B cell (primary cell): ENCODE measurements at regions not wholly inside any gene's neighbourhood (a gene's known extent, or its start where the extent isn't known, plus 50 kb on each side); places are given as distances from the start of the nearest gene placed in this dataset.

Experiments
- ATAC-seq: fragments of 200-7000 bp; cut with Tn5 transposase; one replicate; pipeline ENCODE4 v1.10.0; 2021; ENCODE audit warnings: low read depth, mild to moderate bottlenecking, moderate number of reproducible peaks, moderate library complexity
- CTCF ChIA-PET: fragments of 350-600 bp; sonication (Branson Sonifier 250); formaldehyde crosslinking; loops from one replicate; lab custom pipeline; 2021; ENCODE audit warnings: antibody characterized with exemption, inconsistent platforms; lab: Charles Lee
- POLR2A ChIA-PET: fragments of 350-600 bp; sonication (Branson Sonifier 250); formaldehyde crosslinking; loops from one replicate; lab custom pipeline; 2021; ENCODE audit warnings: antibody characterized with exemption; lab: Charles Lee
- DNase-seq: peaks from one replicate; pipeline ENCODE4 v3.0.0; 2013
- H2AFZ ChIP-seq: 2 replicates; pipeline ENCODE4 v1.6.1; 2012; ENCODE audit warnings: mild to moderate bottlenecking, low read depth, low read length; ENCODE audit not compliant: insufficient read depth, poor library complexity, severe bottlenecking
- H3K27ac ChIP-seq, 2 donors: 1 replicate in 1 of 2; 2 replicates in 1 of 2; pipeline ENCODE4 v1.5.1; 2012 to 2013; ENCODE audit warnings: low read length in 2 of 2, mild to moderate bottlenecking in 2 of 2, moderate library complexity in 1 of 2
- H3K27me3 ChIP-seq, 4 experiments: fragments of 200-600 bp in 1 of 4; sonication (generic) in 1 of 4; replicated peaks in 1 of 4; 1 replicate in 2 of 4; 2 replicates in 2 of 4; pipeline versions ENCODE4 v1.6.1 to v1.7.0; 2013 to 2016; ENCODE audit warnings: low read length in 3 of 4, mild to moderate bottlenecking in 2 of 4, mixed read lengths in 1 of 4, moderate library complexity in 1 of 4; ENCODE audit not compliant: insufficient read depth in 4 of 4, control insufficient read depth in 3 of 4; ENCODE audit errors: control extremely low read depth in 1 of 4
- H3K36me3 ChIP-seq, 2 experiments: replicated peaks in 1 of 2; 1 replicate in 1 of 2; 2 replicates in 1 of 2; pipeline versions ENCODE4 v1.6.1 to v1.7.1; 2013; ENCODE audit warnings: low read length in 1 of 2; ENCODE audit not compliant: insufficient read depth in 2 of 2, control insufficient read depth in 1 of 2; ENCODE audit errors: control extremely low read depth in 1 of 2, extremely low read depth in 1 of 2
- H3K4me1 ChIP-seq, 2 donors: fragments of 200-600 bp in 1 of 2; sonication (generic) in 1 of 2; 1 replicate in 1 of 2; 2 replicates in 1 of 2; pipeline versions ENCODE4 v1.5.1 to v1.6.1; 2013 to 2017; ENCODE audit warnings: low read length in 2 of 2; ENCODE audit not compliant: control insufficient read depth in 2 of 2, insufficient read depth in 2 of 2
- H3K4me2 ChIP-seq: replicated peaks from 2 replicates; pipeline ENCODE3; 2012; ENCODE audit warnings: mild to moderate bottlenecking, low read depth, low read length; ENCODE audit not compliant: poor library complexity, severe bottlenecking
- H3K4me3 ChIP-seq, 5 experiments: fragments of 200-600 bp in 1 of 5; sonication (generic) in 1 of 5; 1 replicate in 3 of 5; 2 replicates in 2 of 5; pipeline versions ENCODE4 v1.5.1 to v1.7.0; 2011 to 2016; ENCODE audit warnings: low read length in 4 of 5, mild to moderate bottlenecking in 4 of 5, low read depth in 2 of 5, control low read depth in 1 of 5, moderate library complexity in 1 of 5; ENCODE audit not compliant: insufficient read depth in 1 of 5; ENCODE audit errors: control extremely low read depth in 1 of 5, extremely low read depth in 1 of 5
- H3K79me2 ChIP-seq: fragments of 200-600 bp; sonication (generic); one replicate; pipeline ENCODE4 v1.6.0; 2016; ENCODE audit warnings: low read length; ENCODE audit not compliant: control insufficient read depth, insufficient read depth
- H3K9ac ChIP-seq: fragments of 200-600 bp; sonication (generic); 2 replicates; pipeline ENCODE4 v1.6.1; 2017; ENCODE audit warnings: mild to moderate bottlenecking, low read length, moderate library complexity
- H3K9me3 ChIP-seq, 3 donors: one replicate each; pipeline versions ENCODE4 v1.6.1 to v1.7.1; 2013; ENCODE audit warnings: low read length in 2 of 3; ENCODE audit not compliant: control insufficient read depth in 2 of 3, insufficient read depth in 1 of 3; ENCODE audit errors: control extremely low read depth in 1 of 3
- H4K20me1 ChIP-seq: 2 replicates; pipeline ENCODE4 v1.6.0; 2012; ENCODE audit warnings: mild to moderate bottlenecking, low read length; ENCODE audit not compliant: insufficient read depth, control insufficient read depth, poor library complexity, severe bottlenecking
- H3K27ac Mint-ChIP-seq: one replicate; pipeline ENCODE4 v1.8.0; 2021; ENCODE audit warnings: mixed read lengths
- H3K27me3 Mint-ChIP-seq: one replicate; pipeline ENCODE4 v1.8.0; 2021; ENCODE audit warnings: mixed read lengths
- H3K4me1 Mint-ChIP-seq: one replicate; pipeline ENCODE4 v1.8.0; 2021; ENCODE audit warnings: mixed read lengths
- H3K4me3 Mint-ChIP-seq: one replicate; pipeline ENCODE4 v1.8.0; 2021; ENCODE audit warnings: mixed read lengths
- H3K9me3 Mint-ChIP-seq: one replicate; pipeline ENCODE4 v1.8.0; 2022; ENCODE audit warnings: mixed read lengths; ENCODE audit not compliant: insufficient read depth
- CTCF ChIP-seq: fragments of 200-600 bp; IDR thresholded peaks from one replicate; pipeline ENCODE4 v1.8.0; 2022; ENCODE audit warnings: antibody characterized with exemption, mild to moderate bottlenecking
- EZH2 ChIP-seq: IDR thresholded peaks from 2 replicates; pipeline ENCODE4 v1.6.1; 2012; ENCODE audit warnings: borderline replicate concordance, low read depth, mild to moderate bottlenecking, moderate library complexity, low read length; ENCODE audit not compliant: insufficient read depth, poor library complexity, severe bottlenecking
- WGBS: methylation state at CpG from one replicate; pipeline ENCODE4 v1.1.5; 2013; ENCODE audit warnings: missing lambda C conversion rate; ENCODE audit not compliant: insufficient coverage; 5-methylcytosine and 5-hydroxymethylcytosine counted together
- intact Hi-C: fragments of 100-400 bp; cut with micrococcal nuclease; formaldehyde crosslinking; loops from one replicate; pipeline ENCODE4 v1.10.0; 2022

GRCh38 chr7:17593819-17594419 lies 295.5 kb downstream of the AHR start:
- Mint-ChIP-seq H3K9me3 (no peaks in the 10 kb centered on the region), H3K4me3 (no peak overlapping the region), H3K4me1 (no peaks in the 10 kb centered on the region), H3K27ac (no peak overlapping the region), H3K27me3 (peaks cover 4% of the 10 kb centered on the region)
- no peaks in the 10 kb centered on the region for H4K20me1 ChIP-seq
- H3K4me3 ChIP-seq = no peak overlapping the region
- no peak for DNase-seq
- H3K4me1 ChIP-seq = no peaks in the 10 kb centered on the region
- intact Hi-C loops = no loop called here
- WGBS = 100% methylated on average over 1 of the region's 1 CpG
- H3K79me2 ChIP-seq = no peaks in the 10 kb centered on the region
- no peak overlapping the region for H3K9ac ChIP-seq
- no peak for TF ChIP-seq EZH2
- no peak for TF ChIP-seq CTCF
- CTCF ChIA-PET = no interaction called here
- no peak for ATAC-seq
- no peak overlapping the region for H3K27ac ChIP-seq
- H3K36me3 ChIP-seq = no peaks in the 10 kb centered on the region
- H3K27me3 ChIP-seq = no peaks in the 10 kb centered on the region
- POLR2A ChIA-PET = no interaction called here
- H3K4me2 ChIP-seq = no peak overlapping the region
- no peak overlapping the region for H2AFZ ChIP-seq
- no peaks in the 10 kb centered on the region for H3K9me3 ChIP-seq

GRCh38 chr7:17595546-17595945 lies 297.1 kb downstream of the AHR start:
- ChIA-PET CTCF (no interaction called here), POLR2A (no interaction called here)
- DNase-seq (no peak), ATAC-seq (no peak)
- Mint-ChIP-seq H3K27ac (no peak overlapping the region), H3K9me3 (no peaks in the 10 kb centered on the region), H3K4me3 (no peak overlapping the region), H3K27me3 (peaks cover 4% of the 10 kb centered on the region), H3K4me1 (no peaks in the 10 kb centered on the region)
- no peak overlapping the region for H2AFZ ChIP-seq
- H3K79me2 ChIP-seq = no peaks in the 10 kb centered on the region
- no peaks in the 10 kb centered on the region for H3K4me1 ChIP-seq
- WGBS = no CpG with 5 or more reads among the region's 1 CpG
- H3K9me3 ChIP-seq = no peaks in the 10 kb centered on the region
- H3K9ac ChIP-seq = no peak overlapping the region
- H3K27ac ChIP-seq = no peak overlapping the region
- no peak overlapping the region for H3K4me3 ChIP-seq
- H3K36me3 ChIP-seq = no peaks in the 10 kb centered on the region
- H4K20me1 ChIP-seq = no peaks in the 10 kb centered on the region
- H3K27me3 ChIP-seq = no peaks in the 10 kb centered on the region
- intact Hi-C loops = no loop called here
- TF ChIP-seq EZH2 (no peak), CTCF (no peak)
- H3K4me2 ChIP-seq = no peak overlapping the region
